Endothelial cell of umbilical vein (primary cell): ENCODE measurements at regions not wholly inside any gene's neighbourhood (a gene's known extent, or its start where the extent isn't known, plus 50 kb on each side); places are given as distances from the start of the nearest gene placed in this dataset.

Source experiments
- BruUV-seq: library from RNA; stranded (reverse); fragments of 400-500 nt; replicated peaks from 2 replicates; lab custom pipeline; 2021; lab: Mats Ljungman, UMichigan
- CTCF ChIA-PET: fragments of 300-600, 350-600 bp; sonication (Branson Sonifier 250); formaldehyde crosslinking; loops from one replicate; lab custom pipeline; 2021; ENCODE audit warnings: antibody characterized with exemption, inconsistent platforms; lab: Charles Lee
- POLR2A ChIA-PET: fragments of 300-600, 350-600 bp; sonication (Branson Sonifier 250); formaldehyde crosslinking; loops from one replicate; lab custom pipeline; 2021; ENCODE audit warnings: antibody characterized with exemption, inconsistent platforms; lab: Charles Lee
- DNase-seq: peaks from one replicate; pipeline ENCODE4 v3.0.0-alpha.2; 2011; ENCODE audit warnings: low read depth, low spot score
- FAIRE-seq: peaks from 2 replicates; lab custom pipeline; 2011; peaks lifted over from hg19 to GRCh38; lab: Jason Lieb, UNC
- H2AFZ ChIP-seq: 2 replicates; pipeline ENCODE4 v1.6.0; 2012; ENCODE audit warnings: low read depth, low read length, control low read depth, inconsistent platforms
- H3K27ac ChIP-seq: 2 replicates; pipeline ENCODE4 v1.5.1; 2011; ENCODE audit warnings: low read depth, mild to moderate bottlenecking, control low read depth, low read length, moderate library complexity; ENCODE audit not compliant: insufficient read depth
- H3K27me3 ChIP-seq, 2 experiments: 2 replicates each; pipeline versions ENCODE4 v1.6.0 to v1.6.1; 2011; ENCODE audit warnings: low read length in 2 of 2, mixed read lengths in 1 of 2; ENCODE audit not compliant: control insufficient read depth in 2 of 2, insufficient read depth in 2 of 2
- H3K36me3 ChIP-seq, 2 experiments: 2 replicates in 1 of 2; 3 replicates in 1 of 2; pipeline ENCODE4 v1.5.1; 2011; ENCODE audit warnings: low read length in 2 of 2, mild to moderate bottlenecking in 1 of 2, moderate library complexity in 1 of 2; ENCODE audit not compliant: control insufficient read depth in 2 of 2, insufficient read depth in 2 of 2; ENCODE audit errors: extremely low read depth in 1 of 2
- H3K4me1 ChIP-seq: 3 replicates; pipeline ENCODE4 v1.5.1; 2011; ENCODE audit warnings: mild to moderate bottlenecking, low read length; ENCODE audit not compliant: control insufficient read depth, insufficient read depth; ENCODE audit errors: extremely low read depth
- H3K4me2 ChIP-seq: 2 replicates; pipeline ENCODE4 v1.6.1; 2011; ENCODE audit warnings: low read length, control low read depth, mixed read lengths; ENCODE audit not compliant: insufficient read depth
- H3K4me3 ChIP-seq, 3 experiments: fragments of 200-600 bp in 1 of 3; sonication (generic), shearing (Covaris generic) in 1 of 3; replicated peaks in 1 of 3; 2 replicates each; pipeline ENCODE4 v1.5.1; 2011 to 2016; ENCODE audit warnings: control low read depth in 3 of 3, low read length in 3 of 3, mild to moderate bottlenecking in 2 of 3, inconsistent platforms in 1 of 3, low read depth in 1 of 3, moderate library complexity in 1 of 3; ENCODE audit not compliant: insufficient read depth in 1 of 3
- H3K79me2 ChIP-seq: 2 replicates; pipeline ENCODE4 v1.6.0; 2012; ENCODE audit warnings: low read length, inconsistent platforms; ENCODE audit not compliant: control insufficient read depth, insufficient read depth
- H3K9ac ChIP-seq: replicated peaks from 2 replicates; pipeline ENCODE3; 2011; ENCODE audit warnings: low read length, control low read depth; ENCODE audit not compliant: insufficient read depth; ENCODE audit errors: extremely low read depth
- H3K9me1 ChIP-seq: replicated peaks from 3 replicates; pipeline ENCODE4 v1.6.0; 2011; ENCODE audit warnings: mild to moderate bottlenecking, low read length; ENCODE audit not compliant: control insufficient read depth, insufficient read depth; ENCODE audit errors: extremely low read depth
- H3K9me3 ChIP-seq: replicated peaks from 2 replicates; pipeline ENCODE4 v1.5.1; 2012; ENCODE audit warnings: low read length, inconsistent platforms; ENCODE audit not compliant: control insufficient read depth, insufficient read depth
- H4K20me1 ChIP-seq: replicated peaks from 2 replicates; pipeline ENCODE3; 2011; ENCODE audit warnings: mild to moderate bottlenecking, low read length; ENCODE audit not compliant: control insufficient read depth, insufficient read depth; ENCODE audit errors: extremely low read depth
- CTCF ChIP-seq, 2 donors: IDR thresholded peaks; 1 replicate in 1 of 2; 2 replicates in 1 of 2; pipeline ENCODE4 v1.5.1; 2011; ENCODE audit warnings: low read length in 2 of 2, mild to moderate bottlenecking in 2 of 2, moderate library complexity in 2 of 2, control low read depth in 1 of 2, inconsistent platforms in 1 of 2, low read depth in 1 of 2; ENCODE audit not compliant: insufficient read depth in 1 of 2; ENCODE audit errors: extremely low read depth in 1 of 2
- EZH2 ChIP-seq: IDR thresholded peaks from 2 replicates; pipeline ENCODE4 v1.6.1; 2012; ENCODE audit warnings: borderline replicate concordance, low read depth, mild to moderate bottlenecking, moderate library complexity, low read length, inconsistent platforms; ENCODE audit not compliant: severe bottlenecking
- FOS ChIP-seq: IDR thresholded peaks from 2 replicates; pipeline ENCODE4 v1.6.1; 2011; ENCODE audit warnings: mild to moderate bottlenecking, low read length, moderate library complexity, borderline replicate concordance; ENCODE audit not compliant: insufficient read depth
- GATA2 ChIP-seq: IDR thresholded peaks from 2 replicates; pipeline ENCODE4 v1.7.0; 2011; ENCODE audit warnings: low read depth, mild to moderate bottlenecking, moderate library complexity, mixed read lengths, low read length; ENCODE audit not compliant: insufficient read length, insufficient read depth
- JUN ChIP-seq: IDR thresholded peaks from 2 replicates; pipeline ENCODE4 v1.6.1; 2011; ENCODE audit warnings: borderline replicate concordance, low read depth; ENCODE audit not compliant: insufficient read length, insufficient read depth
- MAX ChIP-seq: IDR thresholded peaks from 2 replicates; pipeline ENCODE4 v1.6.1; 2011; ENCODE audit not compliant: insufficient read depth, insufficient read length
- MYC ChIP-seq: IDR thresholded peaks from one replicate; pipeline ENCODE4 v1.6.1; 2011; ENCODE audit warnings: mild to moderate bottlenecking, low read depth, low read length
- POLR2A ChIP-seq: IDR thresholded peaks from 2 replicates; pipeline ENCODE4 v1.6.1; 2012; ENCODE audit warnings: low read depth, mild to moderate bottlenecking, control low read depth, low read length
- POLR2AphosphoS5 ChIP-seq: IDR thresholded peaks from 2 replicates; pipeline ENCODE4 v1.6.1; 2012; ENCODE audit warnings: low read depth, mild to moderate bottlenecking, control low read depth, low read length, moderate library complexity; ENCODE audit not compliant: insufficient read depth
- dilution Hi-C: fragments of 300-500 bp; cut with MboI; formaldehyde crosslinking; loops from one replicate; pipeline ENCODE4 v1.15.0; 2019; ENCODE audit warnings: low sequenced_read_pairs; ENCODE audit not compliant: extremely low pct_ligation_motif_present
- intact Hi-C: fragments of 100-400 bp; cut with micrococcal nuclease; formaldehyde crosslinking; loops from one replicate; pipeline ENCODE4 v1.10.0; 2022

- intact Hi-C loops, result no loop called here
- H3K9me1 ChIP-seq, result no peaks in the 10 kb centered on the region
- ChIA-PET POLR2A (no interaction called here), CTCF (no interaction called here)
- dilution Hi-C loops, result no loop called here
- no peaks in the 10 kb centered on the region for H3K4me1 ChIP-seq
- no peak for TF ChIP-seq MAX
- TF ChIP-seq JUN, result no peak
- TF ChIP-seq POLR2AphosphoS5, result no peak
- TF ChIP-seq EZH2, result no peak
- no peak for TF ChIP-seq FOS
- TF ChIP-seq POLR2A, result no peak
- TF ChIP-seq MYC, result no peak
- TF ChIP-seq CTCF (IDR thresholded peaks at IDR 0.05; ENCODE audit: extremely low read depth in 1 of 2, insufficient read depth in 1 of 2, low read depth in 1 of 2, low read length in 2 of 2), result no peak
- TF ChIP-seq GATA2, result no peak
- no peak overlapping the region for H2AFZ ChIP-seq
- no peak overlapping the region for H3K4me2 ChIP-seq
- H3K4me3 ChIP-seq, result no peak overlapping the region
- BruUV-seq, result no TSS peak
- H3K79me2 ChIP-seq, result no peaks in the 10 kb centered on the region
- no peak overlapping the region for H3K9ac ChIP-seq
- no peaks in the 10 kb centered on the region for H3K9me3 ChIP-seq
- H3K36me3 ChIP-seq, result no peaks in the 10 kb centered on the region
- DNase-seq (no peak), FAIRE-seq (no peak)
- H3K27me3 ChIP-seq, result no peaks in the 10 kb centered on the region
- no peaks in the 10 kb centered on the region for H4K20me1 ChIP-seq
- no peak overlapping the region for H3K27ac ChIP-seq
Observed at GRCh38 chrX:42077675-42078074, 154.3 kb upstream of the CASK start.
